Hematopoietic multipotent progenitor cell (in vitro differentiated cells): ENCODE measurements at regions not wholly inside any gene's neighbourhood (a gene's known extent, or its start where the extent isn't known, plus 50 kb on each side); places are given as distances from the start of the nearest gene placed in this dataset.

Source experiments
- DNase-seq, 3 donors: peaks; one replicate each; pipeline ENCODE4 v3.0.0-alpha.2; 2011 to 2015; ENCODE audit warnings: low read depth in 2 of 3, low spot score in 2 of 3

- peak in 1 of 3 donors; percentile 87 for DNase-seq
These were observed 50.7 kb upstream of the TNFRSF21 start for GRCh38 chr6:47360388-47360787.

- DNase-seq, result no peak
These were observed 53.3 kb upstream of the TNFRSF21 start for GRCh38 chr6:47362857-47363461.

GRCh38 chr6:47363736-47364135, 54.0 kb upstream of the TNFRSF21 start:
- DNase-seq, result no peak

- peak in 1 of 3 donors; percentile 53 for DNase-seq
These were observed 56.7 kb upstream of the TNFRSF21 start for GRCh38 chr6:47366335-47366890.

- no peak for DNase-seq
These were observed 61.6 kb upstream of the TNFRSF21 start for GRCh38 chr6:47371139-47371869.

GRCh38 chr6:47371870-47372255, 62.2 kb upstream of the TNFRSF21 start:
- no peak for DNase-seq

- no peak for DNase-seq
These were observed 62.6 kb upstream of the TNFRSF21 start for GRCh38 chr6:47372318-47372717.

- peak in 1 of 3 donors; percentile 22 for DNase-seq
These were observed 65.7 kb upstream of the TNFRSF21 start for GRCh38 chr6:47375426-47375825.

GRCh38 chr6:47376930-47377329, 67.2 kb upstream of the TNFRSF21 start:
- peak in 1 of 3 donors; percentile 70 for DNase-seq

- no peak for DNase-seq
These were observed 68.3 kb upstream of the TNFRSF21 start for GRCh38 chr6:47377971-47378370.

- no peak for DNase-seq
These were observed 69.6 kb upstream of the TNFRSF21 start for GRCh38 chr6:47379328-47379727.

GRCh38 chr6:47380251-47380650, 70.5 kb upstream of the TNFRSF21 start:
- no peak for DNase-seq

- DNase-seq, result no peak
These were observed 71.3 kb upstream of the TNFRSF21 start for GRCh38 chr6:47381036-47381435.

GRCh38 chr6:47383360-47383759, 73.7 kb upstream of the TNFRSF21 start:
- no peak for DNase-seq

GRCh38 chr6:47391675-47392074, 82.0 kb upstream of the TNFRSF21 start:
- no peak for DNase-seq

GRCh38 chr6:47392251-47392650, 82.5 kb upstream of the TNFRSF21 start:
- DNase-seq, result no peak

GRCh38 chr6:47396401-47397069, 81.1 kb upstream of the CD2AP start:
- DNase-seq, result no peak

- no peak for DNase-seq
These were observed 77.0 kb upstream of the CD2AP start for GRCh38 chr6:47400581-47400980.

GRCh38 chr6:47402081-47402480, 75.5 kb upstream of the CD2AP start:
- no peak for DNase-seq

GRCh38 chr6:47403056-47403455, 74.5 kb upstream of the CD2AP start:
- DNase-seq, result no peak

- peak in 1 of 3 donors; percentile 48 for DNase-seq
These were observed 73.8 kb upstream of the CD2AP start for GRCh38 chr6:47403801-47404200.

- no peak for DNase-seq
These were observed 73.2 kb upstream of the CD2AP start for GRCh38 chr6:47404435-47404834.
